ENCODE measurements at regions not wholly inside any gene's neighbourhood (a gene's known extent, or its start where the extent isn't known, plus 50 kb on each side); places are given as distances from the start of the nearest gene placed in this dataset.

DNA sequence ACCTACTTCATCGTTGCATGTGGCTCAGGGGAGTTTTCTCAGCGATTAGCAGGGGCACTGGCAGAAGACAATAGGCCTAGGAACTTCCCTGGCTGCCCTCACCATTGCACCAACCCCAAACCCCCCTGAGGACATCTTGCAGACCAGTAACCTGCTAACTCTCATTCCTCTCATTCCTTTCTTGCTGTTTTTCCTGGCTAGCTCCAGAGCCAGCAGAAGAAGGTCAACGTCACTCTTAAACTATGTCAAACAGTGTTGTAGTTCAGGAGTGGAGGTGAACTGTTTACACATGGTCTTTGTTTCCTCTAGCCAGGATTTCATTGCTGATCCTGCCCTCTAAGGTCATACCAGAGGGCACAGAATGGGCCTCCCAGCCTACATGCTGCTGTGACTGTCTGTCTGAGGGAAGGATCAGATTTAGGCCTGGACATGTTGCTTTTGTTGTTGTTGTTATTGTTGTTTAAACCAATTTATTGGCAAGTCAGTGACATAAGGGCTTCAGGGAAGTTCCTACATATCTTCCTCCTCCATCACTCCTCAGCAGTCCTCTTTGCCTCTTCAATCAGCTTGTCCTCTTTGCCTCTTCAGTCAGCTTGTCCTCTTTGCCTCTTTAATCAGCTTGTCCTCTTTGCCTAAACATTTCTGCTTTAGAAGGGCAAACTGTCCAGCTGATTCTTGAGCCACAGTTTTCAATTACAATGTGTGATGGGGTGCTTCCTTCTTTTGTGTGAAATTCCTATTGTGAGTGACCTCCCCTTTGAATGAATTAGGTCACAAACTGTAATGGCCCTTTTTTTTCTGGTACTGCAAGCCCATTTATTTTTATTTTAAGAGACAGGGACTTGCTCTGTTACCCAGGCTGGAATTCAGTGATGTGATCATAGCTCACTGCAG, 471.9 kb upstream of the TNP1 start (continued):
- TF ChIP-seq, protein P1, sequence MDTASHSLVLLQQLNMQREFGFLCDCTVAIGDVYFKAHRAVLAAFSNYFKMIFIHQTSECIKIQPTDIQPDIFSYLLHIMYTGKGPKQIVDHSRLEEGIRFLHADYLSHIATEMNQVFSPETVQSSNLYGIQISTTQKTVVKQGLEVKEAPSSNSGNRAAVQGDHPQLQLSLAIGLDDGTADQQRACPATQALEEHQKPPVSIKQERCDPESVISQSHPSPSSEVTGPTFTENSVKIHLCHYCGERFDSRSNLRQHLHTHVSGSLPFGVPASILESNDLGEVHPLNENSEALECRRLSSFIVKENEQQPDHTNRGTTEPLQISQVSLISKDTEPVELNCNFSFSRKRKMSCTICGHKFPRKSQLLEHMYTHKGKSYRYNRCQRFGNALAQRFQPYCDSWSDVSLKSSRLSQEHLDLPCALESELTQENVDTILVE (CRISPR knock-in tag; IDR thresholded peaks at IDR 0.05): peak; percentile 95
- TF ChIP-seq MYNN (CRISPR knock-in tag; IDR thresholded peaks at IDR 0.05; ENCODE audit: low read depth): no peak
- no peak for TF ChIP-seq HOXD1 (CRISPR knock-in tag; IDR thresholded peaks at IDR 0.05)
- TF ChIP-seq TGIF2 (CRISPR knock-in tag; IDR thresholded peaks at IDR 0.05): peak; percentile 84
- TF ChIP-seq MXD4 (CRISPR knock-in tag; IDR thresholded peaks at IDR 0.05): peak; percentile 71
- peak; percentile 99 for TF ChIP-seq IKZF5 (CRISPR knock-in tag; IDR thresholded peaks at IDR 0.05)
- peak; percentile 37 for TF ChIP-seq ZNF629 (CRISPR knock-in tag; conservative IDR thresholded peaks at IDR 0.05)
- TF ChIP-seq, protein P2, sequence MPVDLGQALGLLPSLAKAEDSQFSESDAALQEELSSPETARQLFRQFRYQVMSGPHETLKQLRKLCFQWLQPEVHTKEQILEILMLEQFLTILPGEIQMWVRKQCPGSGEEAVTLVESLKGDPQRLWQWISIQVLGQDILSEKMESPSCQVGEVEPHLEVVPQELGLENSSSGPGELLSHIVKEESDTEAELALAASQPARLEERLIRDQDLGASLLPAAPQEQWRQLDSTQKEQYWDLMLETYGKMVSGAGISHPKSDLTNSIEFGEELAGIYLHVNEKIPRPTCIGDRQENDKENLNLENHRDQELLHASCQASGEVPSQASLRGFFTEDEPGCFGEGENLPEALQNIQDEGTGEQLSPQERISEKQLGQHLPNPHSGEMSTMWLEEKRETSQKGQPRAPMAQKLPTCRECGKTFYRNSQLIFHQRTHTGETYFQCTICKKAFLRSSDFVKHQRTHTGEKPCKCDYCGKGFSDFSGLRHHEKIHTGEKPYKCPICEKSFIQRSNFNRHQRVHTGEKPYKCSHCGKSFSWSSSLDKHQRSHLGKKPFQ (CRISPR knock-in tag; IDR thresholded peaks at IDR 0.05; ENCODE audit: insufficient replicate concordance): no peak
- peak; percentile 92 for TF ChIP-seq POGZ (CRISPR knock-in tag; IDR thresholded peaks at IDR 0.05)
- TF ChIP-seq ZNF335 (CRISPR knock-in tag; IDR thresholded peaks at IDR 0.05): peak; percentile 86
- TF ChIP-seq SMAD3 (CRISPR knock-in tag; IDR thresholded peaks at IDR 0.05): peak; percentile 88; the same call in 1 of the 2 replicates
- TF ChIP-seq BORCS8-MEF2B (CRISPR knock-in tag; IDR thresholded peaks at IDR 0.05): peak; percentile 88; the same call in 1 of the 2 replicates
- TF ChIP-seq NR1H2 (CRISPR knock-in tag; IDR thresholded peaks at IDR 0.05; ENCODE audit: borderline replicate concordance, low read depth): no peak
- no peak for TF ChIP-seq ZNF44 (CRISPR knock-in tag; IDR thresholded peaks at IDR 0.05)
- TF ChIP-seq ZNF574 (CRISPR knock-in tag; IDR thresholded peaks at IDR 0.05): peak; percentile 81; the same call in 1 of the 2 replicates
- no peak; the same call in 1 of the 2 replicates for TF ChIP-seq ZNF460 (CRISPR knock-in tag; IDR thresholded peaks at IDR 0.05; ENCODE audit: borderline replicate concordance)
- TF ChIP-seq CHD2 (IDR thresholded peaks at IDR 0.05; ENCODE audit: low read depth, low read length): no peak; the same call in 1 of the 2 replicates
- TF ChIP-seq, protein P3, sequence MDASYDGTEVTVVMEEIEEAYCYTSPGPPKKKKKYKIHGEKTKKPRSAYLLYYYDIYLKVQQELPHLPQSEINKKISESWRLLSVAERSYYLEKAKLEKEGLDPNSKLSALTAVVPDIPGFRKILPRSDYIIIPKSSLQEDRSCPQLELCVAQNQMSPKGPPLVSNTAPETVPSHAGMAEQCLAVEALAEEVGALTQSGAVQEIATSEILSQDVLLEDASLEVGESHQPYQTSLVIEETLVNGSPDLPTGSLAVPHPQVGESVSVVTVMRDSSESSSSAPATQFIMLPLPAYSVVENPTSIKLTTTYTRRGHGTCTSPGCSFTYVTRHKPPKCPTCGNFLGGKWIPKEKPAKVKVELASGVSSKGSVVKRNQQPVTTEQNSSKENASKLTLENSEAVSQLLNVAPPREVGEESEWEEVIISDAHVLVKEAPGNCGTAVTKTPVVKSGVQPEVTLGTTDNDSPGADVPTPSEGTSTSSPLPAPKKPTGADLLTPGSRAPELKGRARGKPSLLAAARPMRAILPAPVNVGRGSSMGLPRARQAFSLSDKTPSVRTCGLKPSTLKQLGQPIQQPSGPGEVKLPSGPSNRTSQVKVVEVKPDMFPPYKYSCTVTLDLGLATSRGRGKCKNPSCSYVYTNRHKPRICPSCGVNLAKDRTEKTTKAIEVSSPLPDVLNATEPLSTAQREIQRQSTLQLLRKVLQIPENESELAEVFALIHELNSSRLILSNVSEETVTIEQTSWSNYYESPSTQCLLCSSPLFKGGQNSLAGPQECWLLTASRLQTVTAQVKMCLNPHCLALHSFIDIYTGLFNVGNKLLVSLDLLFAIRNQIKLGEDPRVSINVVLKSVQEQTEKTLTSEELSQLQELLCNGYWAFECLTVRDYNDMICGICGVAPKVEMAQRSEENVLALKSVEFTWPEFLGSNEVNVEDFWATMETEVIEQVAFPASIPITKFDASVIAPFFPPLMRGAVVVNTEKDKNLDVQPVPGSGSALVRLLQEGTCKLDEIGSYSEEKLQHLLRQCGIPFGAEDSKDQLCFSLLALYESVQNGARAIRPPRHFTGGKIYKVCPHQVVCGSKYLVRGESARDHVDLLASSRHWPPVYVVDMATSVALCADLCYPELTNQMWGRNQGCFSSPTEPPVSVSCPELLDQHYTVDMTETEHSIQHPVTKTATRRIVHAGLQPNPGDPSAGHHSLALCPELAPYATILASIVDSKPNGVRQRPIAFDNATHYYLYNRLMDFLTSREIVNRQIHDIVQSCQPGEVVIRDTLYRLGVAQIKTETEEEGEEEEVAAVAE (CRISPR knock-in tag; IDR thresholded peaks at IDR 0.05; ENCODE audit: borderline replicate concordance): peak; percentile 87; the same call in 1 of the 2 replicates
